H1 (cell line): ENCODE measurements at regions not wholly inside any gene's neighbourhood (a gene's known extent, or its start where the extent isn't known, plus 50 kb on each side); places are given as distances from the start of the nearest gene placed in this dataset.

Source experiments
- CTCF ChIA-PET: fragments of 300-600 bp; sonication (Branson Sonifier 250); formaldehyde crosslinking; loops from one replicate; lab custom pipeline; 2021; ENCODE audit not compliant: partially characterized antibody; lab: Charles Lee
- POLR2A ChIA-PET: fragments of 300-600 bp; sonication (Branson Sonifier 250); formaldehyde crosslinking; loops from one replicate; lab custom pipeline; 2021; ENCODE audit warnings: inconsistent platforms; ENCODE audit not compliant: partially characterized antibody; lab: Charles Lee
- DNase-seq, 2 experiments: peaks; one replicate each; pipeline versions ENCODE4 v3.0.0 to v3.0.0-alpha.2; 2010 to 2022; ENCODE audit warnings: low spot score in 2 of 2, low read depth in 1 of 2, mixed read lengths in 1 of 2
- FAIRE-seq: peaks from 2 replicates; lab custom pipeline; 2011; peaks lifted over from hg19 to GRCh38; lab: Jason Lieb, UNC
- H2AFZ ChIP-seq: 2 replicates; pipeline ENCODE4 v1.8.1; 2012; ENCODE audit warnings: low read length, inconsistent platforms
- H2AK5ac ChIP-seq: 2 replicates; pipeline ENCODE4 v1.6.1; 2013; ENCODE audit warnings: low read depth, low read length
- H2BK120ac ChIP-seq: replicated peaks from 2 replicates; pipeline ENCODE3; 2013; ENCODE audit warnings: low read depth, low read length, inconsistent platforms
- H2BK12ac ChIP-seq: 2 replicates; pipeline ENCODE4 v1.6.1; 2013; ENCODE audit warnings: low read depth, low read length
- H2BK15ac ChIP-seq: 2 replicates; pipeline ENCODE4 v1.6.1; 2013; ENCODE audit warnings: low read length
- H2BK20ac ChIP-seq: 2 replicates; pipeline ENCODE4 v1.6.1; 2013; ENCODE audit warnings: low read length
- H2BK5ac ChIP-seq: 2 replicates; pipeline ENCODE4 v1.6.1; 2013; ENCODE audit warnings: low read depth, low read length
- H3K14ac ChIP-seq: 2 replicates; pipeline ENCODE4 v1.6.1; 2013; ENCODE audit warnings: inconsistent platforms; ENCODE audit not compliant: insufficient read length
- H3K18ac ChIP-seq: 2 replicates; pipeline ENCODE4 v1.6.1; 2013; ENCODE audit warnings: low read length; ENCODE audit errors: extremely low read depth
- H3K23ac ChIP-seq: 2 replicates; pipeline ENCODE4 v1.6.1; 2013; ENCODE audit warnings: inconsistent platforms; ENCODE audit not compliant: insufficient read length
- H3K23me2 ChIP-seq: 2 replicates; pipeline ENCODE4 v1.6.1; 2013; ENCODE audit warnings: low read depth, low read length
- H3K27ac ChIP-seq: 2 replicates; pipeline ENCODE4 v1.6.1; 2011; ENCODE audit warnings: low read depth, low read length, inconsistent platforms
- H3K27me3 ChIP-seq, 4 experiments: replicated peaks in 1 of 4; 1 replicate in 1 of 4; 2 replicates in 3 of 4; pipeline versions ENCODE4 v1.6.1 to v1.8.1; 2011 to 2013; ENCODE audit warnings: low read length in 3 of 4, mild to moderate bottlenecking in 3 of 4, inconsistent platforms in 2 of 4, mixed read lengths in 2 of 4, moderate library complexity in 1 of 4; ENCODE audit not compliant: control insufficient read depth in 3 of 4, insufficient read depth in 3 of 4; ENCODE audit errors: extremely low read depth in 1 of 4
- H3K36me3 ChIP-seq, 4 experiments: 2 replicates each; pipeline versions ENCODE4 v1.6.1 to v1.8.1; 2011 to 2013; ENCODE audit warnings: mild to moderate bottlenecking in 4 of 4, low read length in 3 of 4, moderate library complexity in 2 of 4, control low read depth in 1 of 4, inconsistent platforms in 1 of 4; ENCODE audit not compliant: insufficient read depth in 4 of 4, control insufficient read depth in 2 of 4
- H3K4ac ChIP-seq: replicated peaks from 2 replicates; pipeline ENCODE3; 2013; ENCODE audit warnings: low read length, low read depth, mixed read lengths, inconsistent platforms; ENCODE audit not compliant: insufficient read length
- H3K4me1 ChIP-seq, 4 experiments: replicated peaks in 1 of 4; 1 replicate in 1 of 4; 2 replicates in 3 of 4; pipeline versions ENCODE4 v1.6.1 to v1.8.1; 2011 to 2013; ENCODE audit warnings: low read length in 3 of 4, inconsistent platforms in 2 of 4, mixed read lengths in 1 of 4; ENCODE audit not compliant: insufficient read depth in 4 of 4, control insufficient read depth in 3 of 4
- H3K4me2 ChIP-seq, 2 experiments: 2 replicates each; pipeline versions ENCODE4 v1.6.1 to v1.8.1; 2011 to 2013; ENCODE audit warnings: low read depth in 2 of 2, low read length in 2 of 2, control low read depth in 1 of 2, inconsistent platforms in 1 of 2, mild to moderate bottlenecking in 1 of 2; ENCODE audit not compliant: insufficient read depth in 1 of 2
- H3K4me3 ChIP-seq, 4 experiments: fragments of 200-600, 300-600 bp in 1 of 4; sonication (generic), shearing (Covaris generic), sonication (Bioruptor Twin) in 1 of 4; 2 replicates each; pipeline versions ENCODE4 v1.5.1 to v1.8.1; 2011 to 2016; ENCODE audit warnings: low read length in 4 of 4, low read depth in 3 of 4, control low read depth in 2 of 4, inconsistent platforms in 2 of 4, mild to moderate bottlenecking in 2 of 4, mixed read lengths in 1 of 4, moderate library complexity in 1 of 4; ENCODE audit not compliant: insufficient read depth in 2 of 4; ENCODE audit errors: extremely low read depth in 1 of 4
- H3K56ac ChIP-seq: replicated peaks from 2 replicates; pipeline ENCODE3; 2013; ENCODE audit warnings: low read depth, mild to moderate bottlenecking, mixed read lengths, low read length, inconsistent platforms; ENCODE audit not compliant: insufficient read length
- H3K79me1 ChIP-seq: 2 replicates; pipeline ENCODE4 v1.6.1; 2013; ENCODE audit warnings: low read depth, low read length, control low read depth
- H3K79me2 ChIP-seq, 2 experiments: 2 replicates each; pipeline versions ENCODE4 v1.6.1 to v1.8.1; 2012 to 2013; ENCODE audit warnings: low read length in 2 of 2, mild to moderate bottlenecking in 2 of 2, inconsistent platforms in 1 of 2; ENCODE audit not compliant: insufficient read depth in 2 of 2, control insufficient read depth in 1 of 2
- H3K9ac ChIP-seq, 4 experiments: replicated peaks in 1 of 4; 1 replicate in 1 of 4; 2 replicates in 3 of 4; pipeline versions ENCODE4 v1.6.1 to v1.8.1; 2011 to 2013; ENCODE audit warnings: low read depth in 3 of 4, low read length in 3 of 4, control low read depth in 2 of 4, mild to moderate bottlenecking in 2 of 4, moderate library complexity in 2 of 4, inconsistent platforms in 1 of 4; ENCODE audit errors: extremely low read depth in 1 of 4
- H3K9me3 ChIP-seq, 2 experiments: 2 replicates each; pipeline versions ENCODE4 v1.6.1 to v1.8.1; 2012 to 2013; ENCODE audit warnings: mild to moderate bottlenecking in 2 of 2, moderate library complexity in 2 of 2, control low read depth in 1 of 2, inconsistent platforms in 1 of 2, low read depth in 1 of 2, low read length in 1 of 2, mixed read lengths in 1 of 2; ENCODE audit not compliant: insufficient read depth in 2 of 2
- H4K20me1 ChIP-seq, 2 experiments: replicated peaks in 1 of 2; 2 replicates each; pipeline versions ENCODE3 to v1.8.1; 2011 to 2013; ENCODE audit warnings: inconsistent platforms in 2 of 2, low read length in 2 of 2, mild to moderate bottlenecking in 1 of 2; ENCODE audit not compliant: insufficient read depth in 2 of 2, control insufficient read depth in 1 of 2
- H4K5ac ChIP-seq: 2 replicates; pipeline ENCODE4 v1.6.1; 2013; ENCODE audit warnings: low read length, low read depth, mixed read lengths, inconsistent platforms; ENCODE audit not compliant: insufficient read length
- H4K8ac ChIP-seq: 2 replicates; pipeline ENCODE4 v1.8.0; 2013; ENCODE audit warnings: mild to moderate bottlenecking, moderate library complexity, low read length, inconsistent platforms; ENCODE audit not compliant: insufficient read depth; ENCODE audit errors: extremely low read depth
- H4K91ac ChIP-seq: replicated peaks from 2 replicates; pipeline ENCODE3; 2013; ENCODE audit warnings: low read length, mixed read lengths, inconsistent platforms; ENCODE audit not compliant: insufficient read length
- BRCA1 ChIP-seq: IDR thresholded peaks from 2 replicates; pipeline ENCODE4 v1.6.1; 2012; ENCODE audit warnings: low read depth, low read length, improper control_type of control experiment
- WGBS, 2 experiments: shearing (Covaris generic) in 1 of 2; methylation state at CpG; one replicate each; pipeline versions ENCODE4 v1.1.6 to v1.1.7; 2013 to 2015; ENCODE audit warnings: low lambda C conversion rate in 2 of 2, mixed read lengths in 2 of 2, inconsistent platforms in 1 of 2, low coverage in 1 of 2, missing lambda C conversion rate in 1 of 2; ENCODE audit not compliant: insufficient replicate concordance in 2 of 2, insufficient coverage in 1 of 2, insufficient read length in 1 of 2; ENCODE audit errors: extremely low coverage in 1 of 2, missing lambda C conversion rate in 1 of 2; 5-methylcytosine and 5-hydroxymethylcytosine counted together
- TF ChIP-seq, protein P1 (sequence below): IDR thresholded peaks from 2 replicates; pipeline ENCODE4 v1.6.1; 2012; ENCODE audit warnings: inconsistent platforms

DNA sequence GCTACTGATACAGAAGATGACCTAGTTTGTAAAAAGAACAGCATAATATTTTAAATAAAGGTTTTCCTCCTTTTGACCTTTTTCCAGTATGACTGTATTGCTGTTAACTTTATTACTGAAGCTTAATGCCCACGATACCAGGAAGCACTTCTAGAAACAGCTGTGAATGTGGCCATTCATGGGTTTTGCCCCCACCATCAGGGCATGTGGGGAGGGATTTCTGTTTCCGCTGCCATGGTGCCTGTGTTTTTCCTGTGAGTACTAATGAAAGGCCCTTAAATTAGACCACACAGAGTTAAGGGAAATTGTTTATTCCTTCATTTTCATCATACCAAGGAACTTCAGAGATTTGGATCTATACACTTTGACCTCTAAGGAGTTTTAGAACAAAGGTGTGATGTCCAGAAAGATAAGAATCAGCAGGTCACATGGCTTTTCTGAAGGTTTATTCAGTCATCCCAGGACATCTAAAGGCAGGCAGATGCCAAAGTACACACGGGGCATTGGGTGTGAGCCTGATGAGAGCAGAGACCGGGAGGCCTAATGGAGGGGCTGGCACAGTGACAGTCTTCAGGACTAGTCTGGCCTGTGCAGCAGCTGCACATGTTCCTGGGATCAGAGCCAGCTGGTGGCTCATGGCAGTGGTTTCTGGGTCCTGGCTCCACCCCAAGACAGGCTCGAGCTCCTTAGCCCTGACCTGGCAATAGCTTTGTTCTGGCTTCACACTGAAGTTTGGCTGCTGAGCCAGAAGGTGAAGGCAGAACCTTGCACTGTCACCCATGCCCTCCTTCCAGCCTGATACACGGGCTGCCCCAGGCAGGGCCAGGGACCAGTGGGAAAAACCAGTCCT lies 190.9 kb downstream of the REEP3 start:
- Histone ChIP-seq H2BK120ac (peak overlapping the region; percentile 67), H3K27me3 (no peaks in the 10 kb centered on the region), H3K4me2 (peak overlapping the region; percentile 30 to 81; a peak in 3 of 4 replicates), H3K4me3 (no peak overlapping the region), H3K79me1 (no peaks in the 10 kb centered on the region), H2BK20ac (peak overlapping the region; percentile 96), H3K14ac (no peak overlapping the region), H2BK12ac (peak overlapping the region; percentile 98), H4K20me1 (no peaks in the 10 kb centered on the region), H3K18ac (peak overlapping the region; percentile 98), H3K56ac (no peak overlapping the region), H3K9ac (no peak overlapping the region), H4K91ac (peak overlapping the region; percentile 90), H2BK5ac (peak overlapping the region; percentile 99; the same call in 1 of the 2 replicates), H3K4me1 (peaks cover 13 to 33% (median 24%) of the 10 kb centered on the region in 4 experiments), H2AK5ac (peak overlapping the region; percentile 97), H3K36me3 (no peaks in the 10 kb centered on the region), H4K8ac (no peak overlapping the region), H2AFZ (no peak overlapping the region), H3K79me2 (no peaks in the 10 kb centered on the region), H3K23me2 (no peaks in the 10 kb centered on the region), H3K27ac (0 out of 2 replicates have a peak overlapping the region, but pooled peaks have one; percentile 2), H3K4ac (peak overlapping the region; percentile 25), H3K9me3 (no peaks in the 10 kb centered on the region), H4K5ac (peak overlapping the region; percentile 2), H2BK15ac (no peak overlapping the region), H3K23ac (no peak overlapping the region)
- POLR2A ChIA-PET = interaction anchor here (0.8 to 1.9 kb wide), 8 partner anchors 9 to 532 kb away, joined by 3 to 6 read pairs (median 3); no protein-coding TSS in a partner anchor
- TF ChIP-seq BRCA1 = no peak
- TF ChIP-seq, protein P1, sequence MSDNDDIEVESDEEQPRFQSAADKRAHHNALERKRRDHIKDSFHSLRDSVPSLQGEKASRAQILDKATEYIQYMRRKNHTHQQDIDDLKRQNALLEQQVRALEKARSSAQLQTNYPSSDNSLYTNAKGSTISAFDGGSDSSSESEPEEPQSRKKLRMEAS = peak; percentile 10; the same call in 1 of the 2 replicates
- DNase-seq (no peak), FAIRE-seq (no peak)
- CTCF ChIA-PET = interaction anchor here (1.5 to 2.3 kb wide), 6 partner anchors 8 to 546 kb away, joined by 4 to 9 read pairs (median 4); no protein-coding TSS in a partner anchor
- 76% methylated on average over 6 of the region's 6 CpGs; no CpG with 5 or more reads in 1 of the 2 experiments for WGBS, 2 experiments
